ENCODE measurements at regions not wholly inside any gene's neighbourhood (a gene's known extent, or its start where the extent isn't known, plus 50 kb on each side); places are given as distances from the start of the nearest gene placed in this dataset.
"Not testable (repeated sequence)": the region's sequence is repeated elsewhere in the genome, so short reads cannot be mapped to it uniquely, and the experiment has no call there.

GRCh38 chr14:83085725-83086124 is 1552.1 kb upstream of the SEL1L start:
- DNase-seq (ENCODE audit: low read depth) = no peak

- not testable (repeated sequence) for DNase-seq (ENCODE audit: low read depth)
Observed at GRCh38 chr14:83091991-83092956, 1558.6 kb upstream of the SEL1L start.

GRCh38 chr14:83096092-83096491 is 1562.4 kb upstream of the SEL1L start:
- no peak for DNase-seq (ENCODE audit: low read depth)

GRCh38 chr14:83101846-83102245 is 1568.2 kb upstream of the SEL1L start:
- DNase-seq (ENCODE audit: low read depth) = no peak

GRCh38 chr14:83118029-83118428 is 1584.4 kb upstream of the SEL1L start:
- DNase-seq (ENCODE audit: low read depth) = no peak

GRCh38 chr14:83120187-83120586 is 1586.5 kb upstream of the SEL1L start:
- DNase-seq (ENCODE audit: low read depth) = no peak

- DNase-seq (ENCODE audit: low read depth) = no peak
Observed at GRCh38 chr14:83126076-83126475, 1592.4 kb upstream of the SEL1L start.

GRCh38 chr14:83128783-83129182 is 1595.1 kb upstream of the SEL1L start:
- DNase-seq (ENCODE audit: low read depth) = no peak

GRCh38 chr14:83129496-83129895 is 1595.8 kb upstream of the SEL1L start:
- DNase-seq (ENCODE audit: low read depth) = no peak

GRCh38 chr14:83133981-83134645 is 1600.5 kb upstream of the SEL1L start:
- DNase-seq (ENCODE audit: low read depth) = no peak

- DNase-seq (ENCODE audit: low read depth) = no peak
Observed at GRCh38 chr14:83140756-83141155, 1607.1 kb upstream of the SEL1L start.

GRCh38 chr14:83147006-83147405 is 1613.4 kb upstream of the SEL1L start:
- no peak for DNase-seq (ENCODE audit: low read depth)

- no peak for DNase-seq (ENCODE audit: low read depth)
Observed at GRCh38 chr14:83151571-83151970, 1617.9 kb upstream of the SEL1L start.

- no peak for DNase-seq (ENCODE audit: low read depth)
Observed at GRCh38 chr14:83153081-83153480, 1619.4 kb upstream of the SEL1L start.

GRCh38 chr14:83162361-83162929 is 1628.8 kb upstream of the SEL1L start:
- DNase-seq (ENCODE audit: low read depth) = no peak

GRCh38 chr14:83163016-83163415 is 1629.4 kb upstream of the SEL1L start:
- DNase-seq (ENCODE audit: low read depth) = no peak

- no peak for DNase-seq (ENCODE audit: low read depth)
Observed at GRCh38 chr14:83164016-83164415, 1630.4 kb upstream of the SEL1L start.

- no peak for DNase-seq (ENCODE audit: low read depth)
Observed at GRCh38 chr14:83164591-83164990, 1630.9 kb upstream of the SEL1L start.

GRCh38 chr14:83170165-83170564 is 1636.5 kb upstream of the SEL1L start:
- DNase-seq (ENCODE audit: low read depth) = no peak

GRCh38 chr14:83171761-83172160 is 1638.1 kb upstream of the SEL1L start:
- no peak for DNase-seq (ENCODE audit: low read depth)

- DNase-seq (ENCODE audit: low read depth) = no peak
Observed at GRCh38 chr14:83172363-83172762, 1638.7 kb upstream of the SEL1L start.

GRCh38 chr14:83173687-83174086 is 1640.0 kb upstream of the SEL1L start:
- DNase-seq (ENCODE audit: low read depth) = no peak

GRCh38 chr14:83184531-83184930 is 1650.9 kb upstream of the SEL1L start:
- DNase-seq (ENCODE audit: low read depth) = no peak
